ENCODE measurements at regions not wholly inside any gene's neighbourhood (a gene's known extent, or its start where the extent isn't known, plus 50 kb on each side); places are given as distances from the start of the nearest gene placed in this dataset.
"Not testable (repeated sequence)": the region's sequence is repeated elsewhere in the genome, so short reads cannot be mapped to it uniquely, and the experiment has no call there.

DNA sequence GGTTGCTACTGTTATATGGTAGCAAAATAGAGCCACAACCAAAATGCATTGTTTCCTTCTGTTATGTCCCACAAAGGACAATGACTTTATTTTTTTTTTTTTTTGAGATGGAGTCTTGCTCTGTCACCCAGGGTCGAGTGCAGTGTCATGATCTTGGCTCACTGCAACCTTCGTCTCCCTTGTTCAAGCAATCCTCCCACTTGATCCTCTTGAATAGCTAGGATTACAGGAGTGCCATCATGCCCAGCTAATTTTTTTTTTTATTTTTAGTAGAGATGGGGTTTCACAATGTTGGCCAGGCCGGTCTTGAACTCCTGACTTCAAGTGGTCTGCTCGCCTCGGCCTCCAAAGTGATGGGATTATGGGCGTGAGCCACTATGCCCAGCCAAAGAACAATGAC is 527.7 kb upstream of the SGCD start:
- TF ChIP-seq, protein P1, sequence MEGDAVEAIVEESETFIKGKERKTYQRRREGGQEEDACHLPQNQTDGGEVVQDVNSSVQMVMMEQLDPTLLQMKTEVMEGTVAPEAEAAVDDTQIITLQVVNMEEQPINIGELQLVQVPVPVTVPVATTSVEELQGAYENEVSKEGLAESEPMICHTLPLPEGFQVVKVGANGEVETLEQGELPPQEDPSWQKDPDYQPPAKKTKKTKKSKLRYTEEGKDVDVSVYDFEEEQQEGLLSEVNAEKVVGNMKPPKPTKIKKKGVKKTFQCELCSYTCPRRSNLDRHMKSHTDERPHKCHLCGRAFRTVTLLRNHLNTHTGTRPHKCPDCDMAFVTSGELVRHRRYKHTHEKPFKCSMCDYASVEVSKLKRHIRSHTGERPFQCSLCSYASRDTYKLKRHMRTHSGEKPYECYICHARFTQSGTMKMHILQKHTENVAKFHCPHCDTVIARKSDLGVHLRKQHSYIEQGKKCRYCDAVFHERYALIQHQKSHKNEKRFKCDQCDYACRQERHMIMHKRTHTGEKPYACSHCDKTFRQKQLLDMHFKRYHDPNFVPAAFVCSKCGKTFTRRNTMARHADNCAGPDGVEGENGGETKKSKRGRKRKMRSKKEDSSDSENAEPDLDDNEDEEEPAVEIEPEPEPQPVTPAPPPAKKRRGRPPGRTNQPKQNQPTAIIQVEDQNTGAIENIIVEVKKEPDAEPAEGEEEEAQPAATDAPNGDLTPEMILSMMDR (IDR thresholded peaks at IDR 0.05; ENCODE audit: low read depth, low read length, missing control alignments), result no peak
- in situ Hi-C loops (cut with HindIII; ENCODE audit: low sequenced_read_pairs), result no loop called here

DNA sequence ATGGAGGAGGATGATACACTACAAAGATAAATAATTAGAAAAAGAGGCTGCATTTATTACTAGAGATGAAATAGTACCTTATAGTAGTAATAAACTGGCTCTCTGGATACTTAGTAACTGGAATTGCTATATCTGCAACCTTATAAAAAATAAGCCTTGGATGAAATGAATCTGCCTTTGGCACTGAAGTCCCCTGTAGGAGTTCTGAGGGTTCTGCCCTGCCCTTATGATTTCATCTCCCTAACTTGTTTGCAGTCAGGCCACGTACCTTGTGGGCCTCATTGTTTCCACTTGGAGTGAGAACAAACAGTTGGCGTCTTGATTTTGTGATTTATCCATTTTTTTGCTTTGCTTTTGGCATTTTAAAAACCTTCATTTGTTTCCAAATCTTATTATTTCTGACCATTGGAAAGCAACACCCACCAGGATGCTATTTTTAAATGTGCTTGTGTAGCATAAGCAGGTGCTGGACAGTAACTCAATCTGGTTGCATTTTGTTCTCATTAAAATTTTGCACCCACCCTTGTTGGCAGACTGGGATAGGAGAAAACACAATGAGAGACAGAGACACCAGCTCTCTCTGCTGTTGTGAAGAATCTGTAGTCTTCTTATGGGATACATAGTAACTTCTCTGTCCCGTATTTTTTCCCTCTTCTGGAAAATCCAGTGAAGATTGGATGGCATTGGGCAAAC is 518.9 kb upstream of the SGCD start:
- DNase-seq (ENCODE audit: low read depth), result no peak
- in situ Hi-C loops (cut with HindIII; ENCODE audit: low sequenced_read_pairs), result no loop called here
- H3K4me3 ChIP-seq (ENCODE audit: low read depth, low read length), result no peak overlapping the region
- TF ChIP-seq, protein P1 (IDR thresholded peaks at IDR 0.05; ENCODE audit: low read depth, low read length, missing control alignments), result no peak

More for the DNA sequence above, 527.7 kb upstream of the SGCD start:
- DNase-seq (ENCODE audit: low read depth), result no peak
- H3K4me3 ChIP-seq (ENCODE audit: low read depth, low read length), result no peak overlapping the region

DNA sequence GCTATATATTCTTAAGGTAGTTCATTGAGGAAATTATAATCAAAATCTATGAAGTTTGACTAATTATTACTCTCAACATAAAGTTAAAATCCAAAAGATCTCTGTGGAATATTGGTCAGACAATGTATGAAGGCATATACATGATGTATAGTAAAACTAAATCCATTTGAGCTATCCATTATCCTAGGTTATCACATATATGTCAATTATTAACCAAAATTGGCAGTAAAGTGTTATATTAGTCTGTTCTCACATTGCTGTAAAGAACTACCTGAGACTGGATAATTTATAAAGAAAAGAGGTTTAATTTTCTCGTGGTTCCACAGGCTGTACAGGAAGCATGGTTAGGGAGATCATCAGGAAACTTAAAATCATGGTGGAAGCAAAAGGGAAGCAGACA is 511.7 kb upstream of the SGCD start:
- no peak for DNase-seq (ENCODE audit: low read depth)
- TF ChIP-seq, protein P1 (IDR thresholded peaks at IDR 0.05; ENCODE audit: low read depth, low read length, missing control alignments), result no peak

DNA sequence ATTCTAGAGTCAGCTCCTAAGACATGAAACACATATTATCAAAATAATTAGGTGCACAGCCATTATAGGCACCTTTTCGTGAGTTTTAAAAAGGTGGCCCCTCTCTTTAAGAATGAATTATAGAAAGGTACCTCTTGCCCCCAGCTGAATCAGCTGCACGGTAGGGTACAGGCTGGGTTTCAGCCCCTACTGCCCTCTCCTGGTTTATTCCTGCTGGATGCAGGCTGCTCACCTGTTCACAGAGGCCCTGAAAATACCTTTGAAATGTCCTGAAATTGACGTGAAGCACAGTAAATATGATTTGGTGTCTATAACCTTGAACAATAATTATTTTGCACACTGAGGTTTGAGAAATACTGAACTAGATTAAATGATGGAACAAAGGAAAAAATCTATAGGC is 504.8 kb upstream of the SGCD start:
- TF ChIP-seq, protein P1 (IDR thresholded peaks at IDR 0.05; ENCODE audit: low read depth, low read length, missing control alignments), result no peak
- DNase-seq (ENCODE audit: low read depth), result no peak
- in situ Hi-C loops (cut with HindIII; ENCODE audit: low sequenced_read_pairs), result no loop called here
- no peak overlapping the region for H3K4me3 ChIP-seq (ENCODE audit: low read depth, low read length)

More for the DNA sequence above, 511.7 kb upstream of the SGCD start:
- in situ Hi-C loops (cut with HindIII; ENCODE audit: low sequenced_read_pairs), result no loop called here
- H3K4me3 ChIP-seq (ENCODE audit: low read depth, low read length), result no peak overlapping the region

DNA sequence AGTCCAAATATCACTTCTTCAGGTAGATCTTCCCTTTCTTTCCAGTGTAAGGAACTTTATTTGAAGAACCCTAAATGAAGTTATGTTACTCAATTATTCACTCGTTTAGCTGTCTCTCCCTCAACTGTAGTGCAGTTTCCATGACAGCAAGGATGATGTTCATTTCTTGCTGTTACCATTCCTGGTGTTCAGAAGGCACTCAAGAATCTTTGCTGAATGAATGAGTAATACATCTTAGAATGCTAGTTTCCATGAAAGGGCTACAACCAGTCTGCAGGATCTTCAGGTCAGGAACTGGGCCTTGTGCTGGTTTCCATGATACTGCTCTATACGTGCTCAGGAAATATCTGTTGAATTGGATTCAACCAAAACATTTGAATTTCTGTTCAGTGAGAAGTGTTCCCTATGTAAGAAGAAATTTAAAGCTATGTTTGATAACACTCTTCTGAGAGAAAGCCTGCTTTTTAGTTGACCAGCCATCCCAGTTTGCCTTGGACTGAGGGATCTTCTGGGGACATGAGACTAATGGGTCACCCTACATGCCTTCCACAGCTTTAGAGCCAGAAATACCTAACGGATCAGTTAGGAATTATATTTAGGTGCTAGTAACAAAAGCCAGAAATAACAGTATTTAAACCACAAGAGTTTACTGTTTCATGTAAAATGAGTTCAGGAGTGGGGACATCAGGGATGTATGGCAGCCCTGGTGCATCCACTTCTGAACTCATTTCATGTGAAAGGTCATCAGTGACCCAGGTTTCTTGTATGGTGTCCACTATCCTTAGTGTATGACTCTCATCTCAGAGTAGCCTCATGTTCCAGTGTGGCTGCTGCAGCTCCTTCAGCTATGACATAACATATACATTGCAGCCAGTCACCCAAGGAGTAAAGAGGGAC is 500.1 kb upstream of the SGCD start:
- in situ Hi-C loops (cut with HindIII; ENCODE audit: low sequenced_read_pairs), result no loop called here
- TF ChIP-seq, protein P1 (IDR thresholded peaks at IDR 0.05; ENCODE audit: low read depth, low read length, missing control alignments), result no peak
- H3K4me3 ChIP-seq (ENCODE audit: low read depth, low read length), result no peak overlapping the region
- no peak for DNase-seq (ENCODE audit: low read depth)

DNA sequence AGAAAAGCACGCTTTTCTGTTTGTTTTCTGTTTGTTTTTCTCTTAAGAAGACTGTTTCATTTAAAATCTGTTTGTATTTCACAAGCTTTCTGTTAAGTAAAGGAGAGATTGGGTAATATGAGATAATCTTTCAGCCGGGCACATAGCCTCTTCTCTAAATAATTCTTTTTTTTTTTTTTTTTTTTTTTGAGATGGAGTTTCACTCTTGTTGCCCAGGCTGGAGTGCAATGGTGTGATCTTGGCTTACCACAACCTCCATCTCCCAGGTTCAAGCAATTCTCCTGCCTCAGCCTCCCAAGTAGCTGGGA is 499.5 kb upstream of the SGCD start:
- H3K4me3 ChIP-seq (ENCODE audit: low read depth, low read length); in situ Hi-C loops (cut with HindIII; ENCODE audit: low sequenced_read_pairs); DNase-seq (ENCODE audit: low read depth): not testable (repeated sequence)

DNA sequence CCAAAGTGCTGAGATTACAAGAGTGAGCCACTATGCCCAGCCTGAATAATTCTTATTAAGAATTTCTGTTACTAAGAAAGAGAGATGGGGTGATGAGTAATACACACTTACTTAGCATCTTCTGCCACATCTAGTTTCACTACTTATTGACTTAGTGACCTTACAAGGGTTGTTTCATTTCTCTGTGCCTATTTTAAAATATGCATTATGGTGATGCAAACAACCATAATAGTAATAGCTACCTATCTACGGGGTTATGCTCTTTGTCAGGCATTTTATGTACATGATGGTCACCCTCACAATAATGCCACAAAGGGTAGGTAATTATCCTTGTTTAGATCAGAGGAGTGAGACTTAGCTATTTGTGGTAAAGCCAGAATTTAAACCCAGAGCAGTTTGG is 499.0 kb upstream of the SGCD start:
- no peak for DNase-seq (ENCODE audit: low read depth)
- TF ChIP-seq, protein P1 (IDR thresholded peaks at IDR 0.05; ENCODE audit: low read depth, low read length, missing control alignments), result no peak
- H3K4me3 ChIP-seq (ENCODE audit: low read depth, low read length), result no peak overlapping the region
- in situ Hi-C loops (cut with HindIII; ENCODE audit: low sequenced_read_pairs), result no loop called here
